OCI-LY1 (cell line): ENCODE measurements at regions not wholly inside any gene's neighbourhood (a gene's known extent, or its start where the extent isn't known, plus 50 kb on each side); places are given as distances from the start of the nearest gene placed in this dataset.

Source experiments
- CTCF ChIP-seq: fragments of 200-600 bp; sonication (generic), shearing (Covaris generic); IDR thresholded peaks from 2 replicates; pipeline ENCODE4 v1.5.1; 2017; ENCODE audit warnings: mild to moderate bottlenecking, antibody characterized with exemption, low read length, moderate library complexity, mixed read lengths
- EZH2 ChIP-seq: fragments of 200-600 bp; sonication (generic), shearing (Covaris generic); IDR thresholded peaks from 2 replicates; pipeline ENCODE4 v1.8.0; 2017; ENCODE audit warnings: borderline replicate concordance, mixed run types, mild to moderate bottlenecking, antibody characterized with exemption, low read length, moderate library complexity, mixed read lengths

GRCh38 chr11:114964676-114965214 lies 286.4 kb downstream of the NXPE2 start:
- TF ChIP-seq EZH2, result no peak
- TF ChIP-seq CTCF, result no peak
